A549 (cell line): ENCODE measurements at regions not wholly inside any gene's neighbourhood (a gene's known extent, or its start where the extent isn't known, plus 50 kb on each side); places are given as distances from the start of the nearest gene placed in this dataset.

Source experiments
- ATAC-seq, 2 experiments: fragments of 200-7000 bp in 1 of 2; fragments of >200 bp in 1 of 2; cut with Nextera tagmentation in 1 of 2; cut with Tn5 transposase in 1 of 2; 3 replicates each; pipeline versions ENCODE4 v1.8.0 to v1.9.1; 2018 to 2020; ENCODE audit warnings: mild to moderate bottlenecking in 1 of 2, moderate library complexity in 1 of 2
- CTCF ChIA-PET: fragments of 300-600 bp; sonication (Branson Sonifier 250); formaldehyde crosslinking; extraction: SDS; loops from one replicate; lab custom pipeline; 2021; ENCODE audit warnings: antibody characterized with exemption, inconsistent platforms; lab: Yijun Ruan, JAX
- POLR2A ChIA-PET: fragments of 350-600 bp; formaldehyde crosslinking; extraction: SDS; loops from one replicate; lab custom pipeline; 2021; ENCODE audit warnings: antibody characterized with exemption, inconsistent platforms; lab: Yijun Ruan, JAX
- DNase-seq, 2 experiments: peaks; one replicate each; pipeline versions ENCODE4 v3.0.0 to v3.0.0-alpha.2; 2011 to 2016; ENCODE audit warnings: low read depth in 1 of 2, low spot score in 1 of 2
- FAIRE-seq: peaks from 2 replicates; lab custom pipeline; 2011; peaks lifted over from hg19 to GRCh38; lab: Jason Lieb, UNC
- H3K27ac ChIP-seq, 2 experiments: fragments of >200 bp; sonication (Bioruptor Twin); formaldehyde crosslinking; 3 replicates each; pipeline ENCODE4 v1.5.1; 2016 to 2017
- H3K4me1 ChIP-seq: fragments of >200 bp; sonication (Bioruptor Twin); formaldehyde crosslinking; 3 replicates; pipeline ENCODE4 v1.6.1; 2016
- H3K4me2 ChIP-seq: fragments of >200 bp; sonication (Bioruptor Twin); formaldehyde crosslinking; 3 replicates; pipeline ENCODE4 v1.6.1; 2016
- H3K4me3 ChIP-seq: fragments of >200 bp; sonication (Bioruptor Twin); formaldehyde crosslinking; 3 replicates; pipeline ENCODE4 v1.5.1; 2016
- H3K9me3 ChIP-seq: fragments of >200 bp; sonication (Bioruptor Twin); formaldehyde crosslinking; 3 replicates; pipeline ENCODE4 v1.6.1; 2016
- ATOH8 ChIP-seq: fragments of 250-450 bp; sonication (Bioruptor Pico); IDR thresholded peaks from 2 replicates; pipeline ENCODE4 v1.5.0; 2020; ENCODE audit warnings: low read depth, mild to moderate bottlenecking, moderate library complexity
- CEBPB ChIP-seq, 2 experiments: fragments of >200 bp in 1 of 2; sonication (Bioruptor Twin) in 1 of 2; formaldehyde crosslinking in 1 of 2; IDR thresholded peaks; 2 replicates each; pipeline ENCODE4 v1.6.1; 2012 to 2016
- CHD2 ChIP-seq: fragments of 150-350 bp; IDR thresholded peaks from 2 replicates; pipeline ENCODE4 v1.6.1; 2014; ENCODE audit warnings: low read length; ENCODE audit not compliant: partially characterized antibody
- EHF ChIP-seq: fragments of 250-450 bp; sonication (Bioruptor Pico); IDR thresholded peaks from 2 replicates; pipeline ENCODE4 v1.5.0; 2020; ENCODE audit warnings: mild to moderate bottlenecking
- EHMT2 ChIP-seq: fragments of 200-600 bp; sonication (generic); IDR thresholded peaks from 2 replicates; pipeline ENCODE4 v1.6.1; 2016; ENCODE audit warnings: antibody characterized with exemption, low read depth, mild to moderate bottlenecking, moderate library complexity
- FOSL2 ChIP-seq, 2 experiments: fragments of 450-650 bp in 1 of 2; fragments of >200 bp in 1 of 2; sonication (Bioruptor Twin) in 1 of 2; formaldehyde crosslinking; IDR thresholded peaks; 2 replicates each; pipeline versions ENCODE4 v1.5.0 to v1.6.1; 2016 to 2020; ENCODE audit warnings: mild to moderate bottlenecking in 1 of 2, moderate library complexity in 1 of 2
- FOXS1 ChIP-seq: fragments of 250-450 bp; sonication (Bioruptor Pico); IDR thresholded peaks from 2 replicates; pipeline ENCODE4 v1.5.0; 2020; ENCODE audit warnings: mild to moderate bottlenecking, moderate library complexity
- HMGXB4 ChIP-seq: fragments of 250-450 bp; sonication (Bioruptor Pico); IDR thresholded peaks from 2 replicates; pipeline ENCODE4 v1.5.0; 2021; ENCODE audit warnings: mild to moderate bottlenecking, moderate library complexity, borderline replicate concordance
- HOXA7 ChIP-seq: fragments of 250-450 bp; sonication (Bioruptor Pico); IDR thresholded peaks from 2 replicates; pipeline ENCODE4 v1.5.0; 2020; ENCODE audit warnings: mild to moderate bottlenecking, moderate library complexity
- HOXB13 ChIP-seq: fragments of 250-450 bp; sonication (Bioruptor Pico); IDR thresholded peaks from 2 replicates; pipeline ENCODE4 v1.5.0; 2020; ENCODE audit warnings: low read depth, mild to moderate bottlenecking, moderate library complexity
- HOXB5 ChIP-seq: fragments of 250-450 bp; sonication (Bioruptor Pico); IDR thresholded peaks from 2 replicates; pipeline ENCODE4 v1.5.0; 2020; ENCODE audit warnings: mild to moderate bottlenecking, moderate library complexity
- JUN ChIP-seq, 2 experiments: fragments of >200 bp; sonication (Bioruptor Twin); formaldehyde crosslinking; IDR thresholded peaks; 2 replicates in 1 of 2; 3 replicates in 1 of 2; pipeline ENCODE4 v1.6.1; 2016 to 2017
- KDM1A ChIP-seq: fragments of 200-600 bp; sonication (generic); IDR thresholded peaks from 2 replicates; pipeline ENCODE4 v1.6.1; 2016; ENCODE audit warnings: low read depth, mild to moderate bottlenecking
- KDM5A ChIP-seq: fragments of 200-600 bp; sonication (generic); IDR thresholded peaks from 2 replicates; pipeline ENCODE4 v1.6.1; 2016; ENCODE audit warnings: antibody characterized with exemption, mild to moderate bottlenecking
- MAFK ChIP-seq: fragments of 450-650 bp; IDR thresholded peaks from 2 replicates; pipeline ENCODE4 v1.6.1; 2014; ENCODE audit not compliant: partially characterized antibody
- MAX ChIP-seq: IDR thresholded peaks from 2 replicates; pipeline ENCODE4 v1.6.1; 2012
- NFE2L2 ChIP-seq: fragments of 150-350 bp; conservative IDR thresholded peaks from 2 replicates; pipeline ENCODE4 v1.6.1; 2014; ENCODE audit warnings: low read length
- NPAS2 ChIP-seq: fragments of 250-450 bp; sonication (Bioruptor Pico); IDR thresholded peaks from 2 replicates; pipeline ENCODE4 v1.8.0; 2022; ENCODE audit warnings: mild to moderate bottlenecking, moderate library complexity, borderline replicate concordance
- PBX3 ChIP-seq: IDR thresholded peaks from 2 replicates; pipeline ENCODE4 v1.6.1; 2012
- SMC3 ChIP-seq: fragments of >200 bp; sonication (Bioruptor Twin); formaldehyde crosslinking; IDR thresholded peaks from 3 replicates; pipeline ENCODE4 v1.6.1; 2018; ENCODE audit warnings: inconsistent platforms
- SREBF2 ChIP-seq: fragments of 450-650 bp; IDR thresholded peaks from 2 replicates; pipeline ENCODE4 v1.6.1; 2014; ENCODE audit warnings: mild to moderate bottlenecking, moderate library complexity
- ZC3H11A ChIP-seq: fragments of 450-650 bp; IDR thresholded peaks from 2 replicates; pipeline ENCODE4 v1.6.1; 2014; ENCODE audit warnings: antibody characterized with exemption, mild to moderate bottlenecking
- ZNF302 ChIP-seq: fragments of 250-450 bp; sonication (Bioruptor Pico); IDR thresholded peaks from 2 replicates; pipeline ENCODE4 v1.9.0; 2021; ENCODE audit warnings: inconsistent platforms, mild to moderate bottlenecking, moderate library complexity
- ZSCAN20 ChIP-seq: fragments of 250-450 bp; sonication (Bioruptor Pico); IDR thresholded peaks from 2 replicates; pipeline ENCODE4 v1.8.0; 2022; ENCODE audit warnings: mild to moderate bottlenecking, moderate library complexity
- WGBS: methylation state at CpG from one replicate; pipeline ENCODE4 v1.1.6; 2017; ENCODE audit errors: missing lambda C conversion rate; 5-methylcytosine and 5-hydroxymethylcytosine counted together

GRCh38 chr6:78089531-78089930 lies 436.7 kb downstream of the MEI4 start:
- H3K4me1 ChIP-seq = no peaks in the 10 kb centered on the region
- CTCF ChIA-PET = no interaction called here
- no peak for FAIRE-seq

GRCh38 chr6:78093906-78094305 lies 441.1 kb downstream of the MEI4 start:
- POLR2A ChIA-PET = no interaction called here
- ATAC-seq (no peak), DNase-seq (no peak)
- CTCF ChIA-PET = no interaction called here
- TF ChIP-seq HOXA7 = no peak
- TF ChIP-seq KDM1A = no peak
- no peak for TF ChIP-seq KDM5A
- TF ChIP-seq NPAS2 = no peak
- no peak for TF ChIP-seq SMC3
- no peak for TF ChIP-seq SREBF2
- TF ChIP-seq CEBPB (IDR thresholded peaks at IDR 0.05) = no peak
- no peak for TF ChIP-seq ATOH8
- no peak for TF ChIP-seq ZNF302 (CRISPR knock-in tag)
- TF ChIP-seq, all 56 proteins: peak for 0
- Histone ChIP-seq H3K9me3 (no peaks in the 10 kb centered on the region), H3K27ac (no peak overlapping the region), H3K4me1 (no peaks in the 10 kb centered on the region), H3K4me3 (no peak overlapping the region), H3K4me2 (no peak overlapping the region)
- WGBS = 0% methylated on average over 1 of the region's 1 CpG
- no peak for FAIRE-seq

More at GRCh38 chr6:78089531-78089930, 436.7 kb downstream of the MEI4 start:
- TF ChIP-seq ZC3H11A = no peak
- no peak for TF ChIP-seq MAX
- no peak for TF ChIP-seq MAFK
- no peak for TF ChIP-seq EHF (CRISPR knock-in tag)
- no peak for TF ChIP-seq HOXB5 (CRISPR knock-in tag)
- TF ChIP-seq ZSCAN20 (CRISPR knock-in tag) = no peak
- no peak for TF ChIP-seq CHD2
- TF ChIP-seq HMGXB4 = no peak
- no peak for TF ChIP-seq HOXB13 (CRISPR knock-in tag)
- no peak for TF ChIP-seq PBX3
- TF ChIP-seq EHMT2 = no peak
- DNase-seq (no peak), ATAC-seq (no peak)
- no peak overlapping the region for H3K4me3 ChIP-seq
- POLR2A ChIA-PET = no interaction called here
- no peak overlapping the region for H3K27ac ChIP-seq
- H3K9me3 ChIP-seq = no peaks in the 10 kb centered on the region
- WGBS = 13% methylated on average over 2 of the region's 2 CpGs
- no peak overlapping the region for H3K4me2 ChIP-seq

GRCh38 chr6:78101387-78101786 lies 448.5 kb downstream of the MEI4 start:
- H3K4me2 ChIP-seq = no peak overlapping the region
- DNase-seq (no peak), FAIRE-seq (no peak), ATAC-seq (no peak)
- POLR2A ChIA-PET = no interaction called here
- no peak for TF ChIP-seq MAFK
- TF ChIP-seq CEBPB (IDR thresholded peaks at IDR 0.05) = no peak
- TF ChIP-seq FOXS1 (CRISPR knock-in tag) = no peak
- TF ChIP-seq FOSL2 (IDR thresholded peaks at IDR 0.05) = no peak
- TF ChIP-seq FOSL2 (CRISPR knock-in tag; IDR thresholded peaks at IDR 0.05) = no peak
- TF ChIP-seq EHF (CRISPR knock-in tag) = no peak
- TF ChIP-seq JUN (IDR thresholded peaks at IDR 0.05) = no peak
- TF ChIP-seq NFE2L2 = no peak
- H3K9me3 ChIP-seq = no peaks in the 10 kb centered on the region
- H3K4me3 ChIP-seq = no peak overlapping the region
- H3K4me1 ChIP-seq = no peaks in the 10 kb centered on the region
- H3K27ac ChIP-seq = no peak overlapping the region
- 6% methylated on average over 1 of the region's 1 CpG for WGBS
- CTCF ChIA-PET = no interaction called here
